DOHH2 (cell line): ENCODE measurements at regions not wholly inside any gene's neighbourhood (a gene's known extent, or its start where the extent isn't known, plus 50 kb on each side); places are given as distances from the start of the nearest gene placed in this dataset.
"Not testable (repeated sequence)": the region's sequence is repeated elsewhere in the genome, so short reads cannot be mapped to it uniquely, and the experiment has no call there.

Source experiments
- H3F3A ChIP-seq: fragments of 200-600 bp; sonication (generic), shearing (Covaris generic); 2 replicates; pipeline ENCODE4 v1.6.0; 2016; ENCODE audit warnings: antibody characterized with exemption, mild to moderate bottlenecking; ENCODE audit not compliant: control insufficient read depth, insufficient read depth
- H3K27ac ChIP-seq: fragments of 200-600 bp; sonication (generic); 2 replicates; pipeline ENCODE4 v1.5.1; 2014; ENCODE audit warnings: low read depth, mild to moderate bottlenecking, low read length, moderate library complexity
- H3K27me3 ChIP-seq: fragments of 200-600 bp; sonication (generic); 2 replicates; pipeline ENCODE4 v1.6.1; 2014; ENCODE audit warnings: mild to moderate bottlenecking, low read length, mixed read lengths; ENCODE audit not compliant: control insufficient read depth
- H3K36me3 ChIP-seq: fragments of 200-600 bp; sonication (generic); 2 replicates; pipeline ENCODE4 v1.6.1; 2014; ENCODE audit warnings: mild to moderate bottlenecking, low read length, moderate library complexity, mixed read lengths; ENCODE audit not compliant: control insufficient read depth
- H3K4me1 ChIP-seq: fragments of 200-600 bp; sonication (generic); 2 replicates; pipeline ENCODE4 v1.6.1; 2014; ENCODE audit warnings: mild to moderate bottlenecking, low read length, mixed read lengths; ENCODE audit not compliant: control insufficient read depth
- H3K4me2 ChIP-seq: fragments of 200-600 bp; sonication (generic); 2 replicates; pipeline ENCODE4 v1.6.0; 2014; ENCODE audit warnings: mild to moderate bottlenecking, low read length, moderate library complexity
- H3K4me3 ChIP-seq: fragments of 200-600 bp; sonication (generic); 2 replicates; pipeline ENCODE4 v1.5.1; 2014; ENCODE audit warnings: mild to moderate bottlenecking, low read length, mixed read lengths
- H3K79me2 ChIP-seq: fragments of 200-600 bp; sonication (generic); 2 replicates; pipeline ENCODE4 v1.6.1; 2014; ENCODE audit warnings: mild to moderate bottlenecking, low read length, mixed read lengths; ENCODE audit not compliant: control insufficient read depth
- H3K9me2 ChIP-seq: fragments of 200-600 bp; sonication (generic); replicated peaks from 2 replicates; pipeline ENCODE4 v1.6.1; 2014; ENCODE audit warnings: mild to moderate bottlenecking, low read length, mixed read lengths; ENCODE audit not compliant: control insufficient read depth
- H3K9me3 ChIP-seq: fragments of 200-600 bp; sonication (generic); 2 replicates; pipeline ENCODE4 v1.6.1; 2014; ENCODE audit warnings: antibody characterized with exemption, low read length, mixed read lengths; ENCODE audit not compliant: control insufficient read depth, insufficient read depth
- H4K20me1 ChIP-seq: fragments of 200-600 bp; sonication (generic); 2 replicates; pipeline ENCODE4 v1.6.0; 2014; ENCODE audit warnings: low read depth, mild to moderate bottlenecking, antibody characterized with exemption, low read length, moderate library complexity; ENCODE audit not compliant: control insufficient read depth, insufficient read depth

GRCh38 chr9:41839786-41840185 lies 289.4 kb downstream of the CNTNAP3B start:
- not testable (repeated sequence) for H3K79me2 ChIP-seq, H3K9me2 ChIP-seq, H3K27me3 ChIP-seq, H3K27ac ChIP-seq, H4K20me1 ChIP-seq, H3K36me3 ChIP-seq, H3K4me3 ChIP-seq, H3K4me2 ChIP-seq, H3K4me1 ChIP-seq, H3K9me3 ChIP-seq, H3F3A ChIP-seq

GRCh38 chr9:41838953-41839352 lies 290.3 kb downstream of the CNTNAP3B start:
- not testable (repeated sequence) for H3K4me2 ChIP-seq, H3K9me3 ChIP-seq, H3K4me3 ChIP-seq, H3K79me2 ChIP-seq, H3F3A ChIP-seq, H3K36me3 ChIP-seq, H4K20me1 ChIP-seq, H3K4me1 ChIP-seq, H3K27me3 ChIP-seq, H3K9me2 ChIP-seq, H3K27ac ChIP-seq

GRCh38 chr9:41838562-41838851 lies 290.7 kb downstream of the CNTNAP3B start:
- not testable (repeated sequence) for H3K4me3 ChIP-seq, H3K27ac ChIP-seq, H3K36me3 ChIP-seq, H3K4me1 ChIP-seq, H3K9me2 ChIP-seq, H4K20me1 ChIP-seq, H3K79me2 ChIP-seq, H3K4me2 ChIP-seq, H3K9me3 ChIP-seq, H3K27me3 ChIP-seq, H3F3A ChIP-seq

- H3K27me3 ChIP-seq, H3K36me3 ChIP-seq, H3F3A ChIP-seq, H3K4me3 ChIP-seq, H3K79me2 ChIP-seq, H3K27ac ChIP-seq, H3K9me2 ChIP-seq, H3K9me3 ChIP-seq, H3K4me1 ChIP-seq, H4K20me1 ChIP-seq, H3K4me2 ChIP-seq: not testable (repeated sequence)
Observed at GRCh38 chr9:41837684-41838561, 291.3 kb downstream of the CNTNAP3B start.

- not testable (repeated sequence) for H3K4me2 ChIP-seq, H3K9me2 ChIP-seq, H3K27ac ChIP-seq, H3F3A ChIP-seq, H3K9me3 ChIP-seq, H3K36me3 ChIP-seq, H4K20me1 ChIP-seq, H3K79me2 ChIP-seq, H3K4me3 ChIP-seq, H3K4me1 ChIP-seq, H3K27me3 ChIP-seq
Observed at GRCh38 chr9:41833108-41833507, 296.1 kb downstream of the CNTNAP3B start.

GRCh38 chr9:41824723-41825122 lies 304.5 kb downstream of the CNTNAP3B start:
- not testable (repeated sequence) for H3K36me3 ChIP-seq, H3K9me3 ChIP-seq, H4K20me1 ChIP-seq, H3K4me3 ChIP-seq, H3K4me1 ChIP-seq, H3F3A ChIP-seq, H3K4me2 ChIP-seq, H3K27ac ChIP-seq, H3K27me3 ChIP-seq, H3K79me2 ChIP-seq, H3K9me2 ChIP-seq

- H3K27me3 ChIP-seq, H3K36me3 ChIP-seq, H3K9me3 ChIP-seq, H3K9me2 ChIP-seq, H3F3A ChIP-seq, H3K27ac ChIP-seq, H3K4me2 ChIP-seq, H3K79me2 ChIP-seq, H3K4me3 ChIP-seq, H3K4me1 ChIP-seq, H4K20me1 ChIP-seq: not testable (repeated sequence)
Observed at GRCh38 chr9:41802706-41803105, 326.5 kb downstream of the CNTNAP3B start.

- not testable (repeated sequence) for H3K4me2 ChIP-seq, H3K79me2 ChIP-seq, H3K9me2 ChIP-seq, H3K27ac ChIP-seq, H3K4me1 ChIP-seq, H3K36me3 ChIP-seq, H3K9me3 ChIP-seq, H3F3A ChIP-seq, H3K27me3 ChIP-seq, H3K4me3 ChIP-seq, H4K20me1 ChIP-seq
Observed at GRCh38 chr9:41798684-41799083, 330.5 kb downstream of the CNTNAP3B start.
